ENCODE measurements at regions not wholly inside any gene's neighbourhood (a gene's known extent, or its start where the extent isn't known, plus 50 kb on each side); places are given as distances from the start of the nearest gene placed in this dataset.

DNA sequence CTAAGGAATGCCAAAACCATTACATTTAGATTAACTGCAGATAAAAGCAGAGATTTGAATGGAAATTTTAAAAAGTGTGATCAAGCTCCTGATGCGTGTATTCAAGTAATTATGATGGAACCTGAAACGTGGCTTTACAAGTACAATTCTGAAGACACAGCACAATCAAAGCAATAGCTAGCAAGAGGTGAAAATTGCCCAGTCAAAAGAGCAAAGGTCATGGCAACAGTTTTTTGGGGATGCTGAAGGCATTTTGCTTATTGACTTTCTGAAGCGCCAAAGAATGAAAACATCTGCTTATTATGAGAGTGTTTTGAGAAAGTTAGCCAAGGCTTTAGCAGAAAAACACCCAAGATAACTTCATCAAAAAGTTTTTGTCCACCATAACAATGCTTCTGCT is 389.6 kb upstream of the TENM4 start:
- in situ Hi-C loops (cut with HindIII; ENCODE audit: low sequenced_read_pairs): no loop called here
- TF ChIP-seq, protein P1, sequence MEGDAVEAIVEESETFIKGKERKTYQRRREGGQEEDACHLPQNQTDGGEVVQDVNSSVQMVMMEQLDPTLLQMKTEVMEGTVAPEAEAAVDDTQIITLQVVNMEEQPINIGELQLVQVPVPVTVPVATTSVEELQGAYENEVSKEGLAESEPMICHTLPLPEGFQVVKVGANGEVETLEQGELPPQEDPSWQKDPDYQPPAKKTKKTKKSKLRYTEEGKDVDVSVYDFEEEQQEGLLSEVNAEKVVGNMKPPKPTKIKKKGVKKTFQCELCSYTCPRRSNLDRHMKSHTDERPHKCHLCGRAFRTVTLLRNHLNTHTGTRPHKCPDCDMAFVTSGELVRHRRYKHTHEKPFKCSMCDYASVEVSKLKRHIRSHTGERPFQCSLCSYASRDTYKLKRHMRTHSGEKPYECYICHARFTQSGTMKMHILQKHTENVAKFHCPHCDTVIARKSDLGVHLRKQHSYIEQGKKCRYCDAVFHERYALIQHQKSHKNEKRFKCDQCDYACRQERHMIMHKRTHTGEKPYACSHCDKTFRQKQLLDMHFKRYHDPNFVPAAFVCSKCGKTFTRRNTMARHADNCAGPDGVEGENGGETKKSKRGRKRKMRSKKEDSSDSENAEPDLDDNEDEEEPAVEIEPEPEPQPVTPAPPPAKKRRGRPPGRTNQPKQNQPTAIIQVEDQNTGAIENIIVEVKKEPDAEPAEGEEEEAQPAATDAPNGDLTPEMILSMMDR (IDR thresholded peaks at IDR 0.05; ENCODE audit: low read depth, low read length): no peak
- no peak overlapping the region for H3K4me3 ChIP-seq (ENCODE audit: low read depth, low read length)

DNA sequence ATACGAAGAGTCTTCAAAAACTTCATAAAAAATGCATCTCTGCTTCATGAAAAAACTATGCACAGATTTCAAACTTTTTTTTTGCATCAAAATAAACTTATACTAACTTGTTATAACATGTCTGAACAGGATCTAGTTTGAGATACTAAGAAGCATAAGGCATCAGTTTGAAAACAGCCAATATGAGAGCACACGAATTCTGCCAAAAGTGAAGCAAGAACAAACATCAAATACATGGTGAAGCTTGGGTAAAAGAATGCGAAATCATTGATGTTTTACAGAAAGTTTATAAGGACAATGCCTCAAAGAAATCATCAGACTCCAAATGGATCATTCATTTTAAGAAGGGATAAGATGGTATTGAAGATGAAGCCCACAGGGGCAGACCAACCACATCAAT is 389.1 kb upstream of the TENM4 start:
- in situ Hi-C loops (cut with HindIII; ENCODE audit: low sequenced_read_pairs): no loop called here
- no peak overlapping the region for H3K4me3 ChIP-seq (ENCODE audit: low read depth, low read length)
- TF ChIP-seq, protein P1 (IDR thresholded peaks at IDR 0.05; ENCODE audit: low read depth, low read length): no peak
- DNase-seq (ENCODE audit: low read depth, low spot score): no peak

More for the DNA sequence above, 389.6 kb upstream of the TENM4 start:
- DNase-seq (ENCODE audit: low read depth, low spot score): no peak

DNA sequence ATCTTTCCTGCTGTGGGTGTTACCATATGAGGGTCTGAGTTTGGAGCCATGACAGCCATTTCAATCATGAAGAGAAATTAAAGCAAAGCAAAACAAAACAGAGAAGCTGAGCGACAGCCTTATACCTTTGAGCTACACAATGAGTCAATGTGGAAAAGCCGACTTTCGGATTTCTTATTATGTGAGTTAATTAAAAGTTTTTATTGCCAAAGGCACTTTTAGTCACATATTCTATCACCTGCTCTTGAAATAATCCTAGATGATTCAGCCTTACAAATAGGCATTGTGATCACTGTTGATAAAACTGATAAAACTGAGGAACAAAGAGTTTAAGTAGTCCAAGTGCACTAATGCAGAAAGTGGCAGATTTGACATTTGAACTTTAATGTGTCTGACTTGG is 381.9 kb upstream of the TENM4 start:
- in situ Hi-C loops (cut with HindIII; ENCODE audit: low sequenced_read_pairs): no loop called here
- TF ChIP-seq, protein P1 (IDR thresholded peaks at IDR 0.05; ENCODE audit: low read depth, low read length): no peak
- H3K4me3 ChIP-seq (ENCODE audit: low read depth, low read length): no peak overlapping the region
- DNase-seq (ENCODE audit: low read depth, low spot score): no peak

DNA sequence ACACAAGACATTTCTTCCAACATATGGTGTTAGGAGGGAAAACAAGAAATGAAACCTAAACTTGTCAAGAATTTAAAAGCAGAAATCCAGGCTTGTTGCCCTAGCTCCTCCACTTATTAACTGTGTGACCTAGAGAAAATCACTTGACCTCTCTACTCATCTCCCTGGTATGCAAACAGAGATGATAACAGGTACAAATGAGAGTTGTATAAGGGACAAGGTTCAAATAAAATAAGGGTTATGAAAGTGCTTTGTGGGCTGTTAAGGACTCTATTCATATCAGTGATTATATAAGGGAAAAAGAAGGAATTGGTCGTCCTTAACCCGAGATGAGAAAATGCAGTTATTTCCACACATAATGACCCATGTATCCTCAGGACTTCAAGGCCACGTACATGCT is 372.7 kb upstream of the TENM4 start:
- in situ Hi-C loops (cut with HindIII; ENCODE audit: low sequenced_read_pairs): no loop called here
- H3K4me3 ChIP-seq (ENCODE audit: low read depth, low read length): no peak overlapping the region
- DNase-seq (ENCODE audit: low read depth, low spot score): no peak
- TF ChIP-seq, protein P1 (IDR thresholded peaks at IDR 0.05; ENCODE audit: low read depth, low read length): no peak

DNA sequence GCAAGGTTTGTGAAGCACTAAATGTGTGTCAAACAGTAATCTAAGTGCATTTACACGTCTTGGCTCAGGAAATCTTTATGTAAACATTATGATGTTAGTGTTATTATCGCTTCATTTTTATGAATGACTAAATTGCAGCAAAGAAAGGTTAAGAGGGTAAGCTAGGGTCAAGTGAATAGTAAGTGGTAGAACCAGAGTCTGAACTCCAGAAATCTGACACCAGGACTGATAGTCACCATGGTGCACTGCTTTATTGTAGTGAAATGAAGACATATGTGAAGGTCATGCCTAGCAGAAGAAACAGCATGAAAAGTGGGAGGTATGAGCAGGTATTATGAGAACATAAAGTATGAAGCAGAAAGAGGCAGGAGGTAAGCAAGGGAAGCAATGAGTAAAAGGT is 368.7 kb upstream of the TENM4 start:
- DNase-seq (ENCODE audit: low read depth, low spot score): no peak
- TF ChIP-seq, protein P1 (IDR thresholded peaks at IDR 0.05; ENCODE audit: low read depth, low read length): no peak
- H3K4me3 ChIP-seq (ENCODE audit: low read depth, low read length): no peak overlapping the region
- in situ Hi-C loops (cut with HindIII; ENCODE audit: low sequenced_read_pairs): no loop called here

DNA sequence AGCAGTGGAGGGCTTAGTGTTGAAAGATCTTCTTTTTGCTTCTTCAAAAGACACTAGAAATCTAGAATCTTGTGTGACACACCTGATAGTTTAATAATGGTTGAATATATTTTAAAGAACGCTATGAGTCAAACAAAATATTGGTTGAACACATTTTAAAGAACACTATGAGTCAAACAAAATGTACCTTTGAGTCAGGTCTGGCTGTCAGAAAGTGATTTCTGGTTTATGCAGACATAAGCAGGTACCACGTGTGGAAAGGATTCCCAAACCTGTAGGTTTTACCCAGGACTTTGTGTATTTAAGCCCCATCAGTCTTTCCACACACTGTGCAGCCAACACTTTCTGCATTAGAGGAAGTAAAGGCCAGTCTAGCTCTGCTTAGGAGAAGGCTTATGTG is 366.7 kb upstream of the TENM4 start:
- H3K4me3 ChIP-seq (ENCODE audit: low read depth, low read length): no peak overlapping the region
- TF ChIP-seq, protein P1 (IDR thresholded peaks at IDR 0.05; ENCODE audit: low read depth, low read length): no peak
- DNase-seq (ENCODE audit: low read depth, low spot score): no peak
- in situ Hi-C loops (cut with HindIII; ENCODE audit: low sequenced_read_pairs): no loop called here

DNA sequence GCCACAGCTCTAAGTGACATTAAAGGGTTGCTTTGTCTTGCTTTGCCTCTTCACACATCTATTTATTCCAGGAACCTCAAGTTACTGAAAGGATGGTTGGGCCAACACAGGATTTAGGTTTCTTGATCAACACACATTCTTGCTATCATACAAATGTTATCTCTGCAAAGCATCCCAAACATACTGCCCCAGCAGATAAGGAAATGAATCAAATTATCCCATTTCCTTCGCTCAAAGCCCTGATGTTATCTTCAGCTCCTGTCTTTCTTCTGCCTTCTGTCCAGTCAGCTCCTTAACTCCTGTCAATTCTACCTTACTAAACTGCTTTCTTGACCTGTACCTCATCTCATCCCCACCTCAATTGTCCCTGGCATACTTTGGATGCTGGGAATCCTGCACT is 355.9 kb upstream of the TENM4 start:
- in situ Hi-C loops (cut with HindIII; ENCODE audit: low sequenced_read_pairs): no loop called here
- TF ChIP-seq, protein P1 (IDR thresholded peaks at IDR 0.05; ENCODE audit: low read depth, low read length): no peak
- no peak overlapping the region for H3K4me3 ChIP-seq (ENCODE audit: low read depth, low read length)
- no peak for DNase-seq (ENCODE audit: low read depth, low spot score)
